Neural progenitor cell (in vitro differentiated cells): ENCODE measurements at regions not wholly inside any gene's neighbourhood (a gene's known extent, or its start where the extent isn't known, plus 50 kb on each side); places are given as distances from the start of the nearest gene placed in this dataset.

ENCODE experiments used
- CTCF ChIP-seq: fragments of 200-600 bp; sonication (generic); IDR thresholded peaks from 2 replicates; pipeline ENCODE4 v1.5.1; 2017; ENCODE audit warnings: antibody characterized with exemption, mild to moderate bottlenecking
- EZH2 ChIP-seq: fragments of 200-600 bp; sonication (generic); IDR thresholded peaks from 2 replicates; pipeline ENCODE4 v1.6.1; 2017; ENCODE audit warnings: antibody characterized with exemption, mild to moderate bottlenecking, moderate library complexity

- TF ChIP-seq CTCF (no peak), EZH2 (no peak)
Observed at GRCh38 chr12:68515793-68516192, 94.9 kb upstream of the RAP1B start.
